ENCODE measurements at regions not wholly inside any gene's neighbourhood (a gene's known extent, or its start where the extent isn't known, plus 50 kb on each side); places are given as distances from the start of the nearest gene placed in this dataset.
"Not testable (repeated sequence)": the region's sequence is repeated elsewhere in the genome, so short reads cannot be mapped to it uniquely, and the experiment has no call there.

DNA sequence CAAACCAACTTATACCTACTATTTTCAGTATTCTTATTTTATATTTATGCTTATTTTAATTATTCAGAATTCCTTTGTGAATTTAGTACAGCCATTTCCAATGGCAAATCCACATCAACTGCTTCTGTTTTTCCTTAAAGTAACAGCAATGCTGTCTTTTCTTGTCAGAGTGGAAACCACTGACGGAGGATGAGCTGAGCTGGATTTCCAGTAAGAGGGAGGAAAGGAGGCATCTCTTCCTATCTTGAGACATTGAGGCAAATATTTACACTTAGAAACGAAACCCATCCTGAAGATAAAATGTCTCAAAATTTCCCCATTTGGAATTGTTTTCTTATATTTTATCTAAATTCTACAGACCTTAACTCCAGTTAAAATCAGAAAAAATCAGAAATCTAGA, 66.1 kb upstream of the SLC44A3 start:
- TF ChIP-seq, protein P1, sequence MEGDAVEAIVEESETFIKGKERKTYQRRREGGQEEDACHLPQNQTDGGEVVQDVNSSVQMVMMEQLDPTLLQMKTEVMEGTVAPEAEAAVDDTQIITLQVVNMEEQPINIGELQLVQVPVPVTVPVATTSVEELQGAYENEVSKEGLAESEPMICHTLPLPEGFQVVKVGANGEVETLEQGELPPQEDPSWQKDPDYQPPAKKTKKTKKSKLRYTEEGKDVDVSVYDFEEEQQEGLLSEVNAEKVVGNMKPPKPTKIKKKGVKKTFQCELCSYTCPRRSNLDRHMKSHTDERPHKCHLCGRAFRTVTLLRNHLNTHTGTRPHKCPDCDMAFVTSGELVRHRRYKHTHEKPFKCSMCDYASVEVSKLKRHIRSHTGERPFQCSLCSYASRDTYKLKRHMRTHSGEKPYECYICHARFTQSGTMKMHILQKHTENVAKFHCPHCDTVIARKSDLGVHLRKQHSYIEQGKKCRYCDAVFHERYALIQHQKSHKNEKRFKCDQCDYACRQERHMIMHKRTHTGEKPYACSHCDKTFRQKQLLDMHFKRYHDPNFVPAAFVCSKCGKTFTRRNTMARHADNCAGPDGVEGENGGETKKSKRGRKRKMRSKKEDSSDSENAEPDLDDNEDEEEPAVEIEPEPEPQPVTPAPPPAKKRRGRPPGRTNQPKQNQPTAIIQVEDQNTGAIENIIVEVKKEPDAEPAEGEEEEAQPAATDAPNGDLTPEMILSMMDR (IDR thresholded peaks at IDR 0.05; ENCODE audit: low read length, missing control alignments): no peak
- DNase-seq (ENCODE audit: low read depth): no peak
- no peak overlapping the region for H3K4me3 ChIP-seq (replicated peaks; ENCODE audit: low read depth, low read length)

- H3K4me3 ChIP-seq (replicated peaks; ENCODE audit: low read depth, low read length): no peak overlapping the region
- peak; percentile 30 for DNase-seq (ENCODE audit: low read depth)
- TF ChIP-seq, protein P1 (IDR thresholded peaks at IDR 0.05; ENCODE audit: low read length, missing control alignments): no peak
Observed at GRCh38 chr1:94753171-94753972, 66.8 kb upstream of the SLC44A3 start.

GRCh38 chr1:94751483-94751882, 68.7 kb upstream of the SLC44A3 start:
- not testable (repeated sequence) for DNase-seq (ENCODE audit: low read depth); H3K4me3 ChIP-seq (replicated peaks; ENCODE audit: low read depth, low read length)

- DNase-seq (ENCODE audit: low read depth): no peak
- TF ChIP-seq, protein P1 (IDR thresholded peaks at IDR 0.05; ENCODE audit: low read length, missing control alignments): no peak
- H3K4me3 ChIP-seq (replicated peaks; ENCODE audit: low read depth, low read length): no peak overlapping the region
Observed at GRCh38 chr1:94746635-94747525, 73.3 kb upstream of the SLC44A3 start.

DNA sequence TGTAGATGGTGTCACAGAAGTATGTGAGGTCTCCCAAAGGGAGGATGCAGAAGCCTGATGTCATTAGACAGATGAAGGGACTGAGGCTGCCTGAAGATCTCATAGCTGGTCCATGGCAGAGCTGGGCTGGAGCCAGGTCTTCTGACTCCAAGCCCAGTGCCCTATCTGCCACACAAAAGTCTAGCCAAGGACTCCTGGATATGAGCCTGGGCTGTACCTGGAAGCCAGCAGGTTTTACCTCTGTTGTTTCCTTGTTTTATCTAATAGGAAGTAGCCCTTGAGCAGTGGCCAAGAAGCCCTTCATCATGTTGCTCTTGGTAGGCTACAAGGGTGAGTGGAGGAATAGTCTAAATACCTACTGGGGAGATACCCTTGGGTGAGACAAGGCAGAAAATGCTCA, 74.4 kb upstream of the SLC44A3 start:
- TF ChIP-seq, protein P1 (IDR thresholded peaks at IDR 0.05; ENCODE audit: low read length, missing control alignments): no peak
- no peak for DNase-seq (ENCODE audit: low read depth)
- H3K4me3 ChIP-seq (replicated peaks; ENCODE audit: low read depth, low read length): no peak overlapping the region

- TF ChIP-seq, protein P1 (IDR thresholded peaks at IDR 0.05; ENCODE audit: low read length, missing control alignments): no peak
- peak; percentile 31 for DNase-seq (ENCODE audit: low read depth)
- no peak overlapping the region for H3K4me3 ChIP-seq (replicated peaks; ENCODE audit: low read depth, low read length)
Observed at GRCh38 chr1:94743862-94744261, 76.3 kb upstream of the SLC44A3 start.

GRCh38 chr1:94741996-94742395, 78.2 kb upstream of the SLC44A3 start:
- no peak for DNase-seq (ENCODE audit: low read depth)
- H3K4me3 ChIP-seq (replicated peaks; ENCODE audit: low read depth, low read length): no peak overlapping the region
- TF ChIP-seq, protein P1 (IDR thresholded peaks at IDR 0.05; ENCODE audit: low read length, missing control alignments): no peak

Measured in fibroblast of pulmonary artery (primary cell).